ENCODE measurements at regions not wholly inside any gene's neighbourhood (a gene's known extent, or its start where the extent isn't known, plus 50 kb on each side); places are given as distances from the start of the nearest gene placed in this dataset.
"Not testable (repeated sequence)": the region's sequence is repeated elsewhere in the genome, so short reads cannot be mapped to it uniquely, and the experiment has no call there.

GRCh38 chr1:83495560-83495959, 503.4 kb downstream of the TTLL7 start:
- H3K4ac ChIP-seq (ENCODE audit: low read depth, low read length): no peak overlapping the region
- H3K27me3 ChIP-seq (ENCODE audit: insufficient read depth, low read length): no peaks in the 10 kb centered on the region
- no peak overlapping the region for H2BK5ac ChIP-seq (ENCODE audit: low read depth, low read length, poor library complexity)
- H3K23ac ChIP-seq (ENCODE audit: low read length): no peak overlapping the region
- H3K27ac ChIP-seq (ENCODE audit: low read depth, low read length): no peak overlapping the region
- H3K79me2 ChIP-seq (ENCODE audit: control insufficient read depth, insufficient read depth, low read length, poor library complexity): no peaks in the 10 kb centered on the region
- no peak overlapping the region for H2AFZ ChIP-seq (ENCODE audit: insufficient read depth, low read length, poor library complexity)
- H2BK12ac ChIP-seq (ENCODE audit: low read length): peak overlapping the region; percentile 72
- H2AK5ac ChIP-seq (ENCODE audit: low read length): no peak overlapping the region
- H2BK120ac ChIP-seq (ENCODE audit: insufficient read depth, low read length, poor library complexity): no peak overlapping the region
- WGBS (ENCODE audit: extremely low coverage, insufficient coverage, insufficient read length): no CpG with 5 or more reads among the region's 9 CpGs
- no peaks in the 10 kb centered on the region for H3K4me1 ChIP-seq (ENCODE audit: control insufficient read depth in 1 of 2, insufficient read depth in 2 of 2, low read length in 2 of 2)
- no peak overlapping the region for H3K18ac ChIP-seq (ENCODE audit: low read length)
- no peak overlapping the region for H4K12ac ChIP-seq (ENCODE audit: low read depth, low read length)
- no peak overlapping the region for H4K8ac ChIP-seq (ENCODE audit: low read depth, low read length)
- H3K36me3 ChIP-seq (ENCODE audit: control insufficient read depth in 1 of 2, insufficient read depth in 2 of 2, low read length in 2 of 2): no peaks in the 10 kb centered on the region
- DNase-seq: no peak
- H3K9ac ChIP-seq (ENCODE audit: low read length): no peak overlapping the region
- no peak overlapping the region for H3K14ac ChIP-seq (ENCODE audit: low read length)
- no peaks in the 10 kb centered on the region for H3K9me3 ChIP-seq (ENCODE audit: insufficient read depth, low read depth, low read length)
- no peak overlapping the region for H3K4me3 ChIP-seq (ENCODE audit: low read depth, low read length)
- H4K91ac ChIP-seq (ENCODE audit: low read depth, low read length): no peak overlapping the region
- no peak overlapping the region for H3K4me2 ChIP-seq (ENCODE audit: low read length)
- peaks cover 6% of the 10 kb centered on the region for H3K79me1 ChIP-seq (ENCODE audit: low read length)

GRCh38 chr1:83493633-83494032, 505.3 kb downstream of the TTLL7 start:
- Histone ChIP-seq H3K23ac (ENCODE audit: low read length) (no peak overlapping the region), H3K4me3 (ENCODE audit: low read depth, low read length) (no peak overlapping the region), H3K79me1 (ENCODE audit: low read length) (peaks cover 2% of the 10 kb centered on the region), H3K4me2 (ENCODE audit: low read length) (no peak overlapping the region), H3K27ac (ENCODE audit: low read depth, low read length) (no peak overlapping the region), H3K4me1 (ENCODE audit: control insufficient read depth in 1 of 2, insufficient read depth in 2 of 2, low read length in 2 of 2) (no peaks in the 10 kb centered on the region), H3K9ac (ENCODE audit: low read length) (no peak overlapping the region), H3K18ac (ENCODE audit: low read length) (no peak overlapping the region), H2AK5ac (ENCODE audit: low read length) (no peak overlapping the region), H2BK120ac (ENCODE audit: insufficient read depth, low read length, poor library complexity) (no peak overlapping the region), H4K8ac (ENCODE audit: low read depth, low read length) (no peak overlapping the region), H3K36me3 (ENCODE audit: control insufficient read depth in 1 of 2, insufficient read depth in 2 of 2, low read length in 2 of 2) (no peaks in the 10 kb centered on the region), H2BK5ac (ENCODE audit: low read depth, low read length, poor library complexity) (no peak overlapping the region), H4K12ac (ENCODE audit: low read depth, low read length) (no peak overlapping the region), H3K27me3 (ENCODE audit: insufficient read depth, low read length) (no peaks in the 10 kb centered on the region), H4K91ac (ENCODE audit: low read depth, low read length) (no peak overlapping the region), H2BK12ac (ENCODE audit: low read length) (no peak overlapping the region), H3K79me2 (ENCODE audit: control insufficient read depth, insufficient read depth, low read length, poor library complexity) (no peaks in the 10 kb centered on the region), H3K14ac (ENCODE audit: low read length) (no peak overlapping the region), H3K4ac (ENCODE audit: low read depth, low read length) (no peak overlapping the region), H3K9me3 (ENCODE audit: insufficient read depth, low read depth, low read length) (no peaks in the 10 kb centered on the region), H2AFZ (ENCODE audit: insufficient read depth, low read length, poor library complexity) (no peak overlapping the region)
- DNase-seq: no peak
- WGBS (ENCODE audit: extremely low coverage, insufficient coverage, insufficient read length): no CpG with 5 or more reads among the region's 2 CpGs

GRCh38 chr1:83491930-83492329, 507.0 kb downstream of the TTLL7 start:
- Histone ChIP-seq H3K79me2 (ENCODE audit: control insufficient read depth, insufficient read depth, low read length, poor library complexity) (no peaks in the 10 kb centered on the region), H3K4me2 (ENCODE audit: low read length) (no peak overlapping the region), H3K79me1 (ENCODE audit: low read length) (peaks cover 2% of the 10 kb centered on the region), H2BK120ac (ENCODE audit: insufficient read depth, low read length, poor library complexity) (no peak overlapping the region), H3K9me3 (ENCODE audit: insufficient read depth, low read depth, low read length) (no peaks in the 10 kb centered on the region), H2BK12ac (ENCODE audit: low read length) (no peak overlapping the region), H3K4me1 (ENCODE audit: control insufficient read depth in 1 of 2, insufficient read depth in 2 of 2, low read length in 2 of 2) (no peaks in the 10 kb centered on the region), H3K18ac (ENCODE audit: low read length) (no peak overlapping the region), H4K12ac (ENCODE audit: low read depth, low read length) (no peak overlapping the region), H3K14ac (ENCODE audit: low read length) (no peak overlapping the region), H3K23ac (ENCODE audit: low read length) (no peak overlapping the region), H3K4me3 (ENCODE audit: low read depth, low read length) (no peak overlapping the region), H3K36me3 (ENCODE audit: control insufficient read depth in 1 of 2, insufficient read depth in 2 of 2, low read length in 2 of 2) (no peaks in the 10 kb centered on the region), H2BK5ac (ENCODE audit: low read depth, low read length, poor library complexity) (no peak overlapping the region), H3K27ac (ENCODE audit: low read depth, low read length) (no peak overlapping the region), H3K4ac (ENCODE audit: low read depth, low read length) (no peak overlapping the region), H4K8ac (ENCODE audit: low read depth, low read length) (no peak overlapping the region), H3K9ac (ENCODE audit: low read length) (no peak overlapping the region), H4K91ac (ENCODE audit: low read depth, low read length) (no peak overlapping the region), H3K27me3 (ENCODE audit: insufficient read depth, low read length) (no peaks in the 10 kb centered on the region), H2AFZ (ENCODE audit: insufficient read depth, low read length, poor library complexity) (no peak overlapping the region), H2AK5ac (ENCODE audit: low read length) (no peak overlapping the region)
- DNase-seq: no peak
- no CpG with 5 or more reads among the region's 2 CpGs for WGBS (ENCODE audit: extremely low coverage, insufficient coverage, insufficient read length)

- Histone ChIP-seq H4K12ac (ENCODE audit: low read depth, low read length) (no peak overlapping the region), H2BK5ac (ENCODE audit: low read depth, low read length, poor library complexity) (no peak overlapping the region), H2BK12ac (ENCODE audit: low read length) (no peak overlapping the region), H3K23ac (ENCODE audit: low read length) (no peak overlapping the region), H3K4ac (ENCODE audit: low read depth, low read length) (no peak overlapping the region), H3K4me3 (ENCODE audit: low read depth, low read length) (no peak overlapping the region), H3K9me3 (ENCODE audit: insufficient read depth, low read depth, low read length) (no peaks in the 10 kb centered on the region), H2BK120ac (ENCODE audit: insufficient read depth, low read length, poor library complexity) (no peak overlapping the region), H3K14ac (ENCODE audit: low read length) (no peak overlapping the region), H4K8ac (ENCODE audit: low read depth, low read length) (no peak overlapping the region), H2AFZ (ENCODE audit: insufficient read depth, low read length, poor library complexity) (no peak overlapping the region), H3K4me2 (ENCODE audit: low read length) (no peak overlapping the region), H3K18ac (ENCODE audit: low read length) (no peak overlapping the region), H3K27me3 (ENCODE audit: insufficient read depth, low read length) (no peaks in the 10 kb centered on the region), H3K4me1 (ENCODE audit: control insufficient read depth in 1 of 2, insufficient read depth in 2 of 2, low read length in 2 of 2) (no peaks in the 10 kb centered on the region), H2AK5ac (ENCODE audit: low read length) (no peak overlapping the region), H4K91ac (ENCODE audit: low read depth, low read length) (no peak overlapping the region), H3K27ac (ENCODE audit: low read depth, low read length) (no peak overlapping the region), H3K79me1 (ENCODE audit: low read length) (no peaks in the 10 kb centered on the region), H3K36me3 (ENCODE audit: control insufficient read depth in 1 of 2, insufficient read depth in 2 of 2, low read length in 2 of 2) (no peaks in the 10 kb centered on the region), H3K9ac (ENCODE audit: low read length) (no peak overlapping the region), H3K79me2 (ENCODE audit: control insufficient read depth, insufficient read depth, low read length, poor library complexity) (no peaks in the 10 kb centered on the region)
- DNase-seq: no peak
Observed at GRCh38 chr1:83490988-83491387, 507.9 kb downstream of the TTLL7 start.

GRCh38 chr1:83488105-83488504, 510.8 kb downstream of the TTLL7 start:
- not testable (repeated sequence) for H3K9me3 ChIP-seq (ENCODE audit: insufficient read depth, low read depth, low read length)

More at GRCh38 chr1:83488105-83488504, 510.8 kb downstream of the TTLL7 start:
- H3K4me3 ChIP-seq (ENCODE audit: low read depth, low read length); H3K36me3 ChIP-seq (ENCODE audit: control insufficient read depth in 1 of 2, insufficient read depth in 2 of 2, low read length in 2 of 2); H4K12ac ChIP-seq (ENCODE audit: low read depth, low read length); H3K27me3 ChIP-seq (ENCODE audit: insufficient read depth, low read length); H3K4ac ChIP-seq (ENCODE audit: low read depth, low read length); H3K18ac ChIP-seq (ENCODE audit: low read length); H2BK5ac ChIP-seq (ENCODE audit: low read depth, low read length, poor library complexity); H4K91ac ChIP-seq (ENCODE audit: low read depth, low read length); H3K23ac ChIP-seq (ENCODE audit: low read length); H3K27ac ChIP-seq (ENCODE audit: low read depth, low read length); H3K4me2 ChIP-seq (ENCODE audit: low read length); H3K4me1 ChIP-seq (ENCODE audit: control insufficient read depth in 1 of 2, insufficient read depth in 2 of 2, low read length in 2 of 2); H4K8ac ChIP-seq (ENCODE audit: low read depth, low read length); H2BK12ac ChIP-seq (ENCODE audit: low read length); H3K9ac ChIP-seq (ENCODE audit: low read length); H2AK5ac ChIP-seq (ENCODE audit: low read length); H2BK120ac ChIP-seq (ENCODE audit: insufficient read depth, low read length, poor library complexity); DNase-seq; H3K79me1 ChIP-seq (ENCODE audit: low read length); H3K14ac ChIP-seq (ENCODE audit: low read length); H2AFZ ChIP-seq (ENCODE audit: insufficient read depth, low read length, poor library complexity); H3K79me2 ChIP-seq (ENCODE audit: control insufficient read depth, insufficient read depth, low read length, poor library complexity): not testable (repeated sequence)
